ENCODE measurements at regions not wholly inside any gene's neighbourhood (a gene's known extent, or its start where the extent isn't known, plus 50 kb on each side); places are given as distances from the start of the nearest gene placed in this dataset.
A peak's percentile ranks its signal among the peaks of the same experiment; 100 is the strongest.

- TF ChIP-seq POLR2A (IDR thresholded peaks at IDR 0.05; ENCODE audit: low read length), result 0 out of 2 replicates have a peak, but pooled peaks have one; percentile 14
- TF ChIP-seq, protein P1, sequence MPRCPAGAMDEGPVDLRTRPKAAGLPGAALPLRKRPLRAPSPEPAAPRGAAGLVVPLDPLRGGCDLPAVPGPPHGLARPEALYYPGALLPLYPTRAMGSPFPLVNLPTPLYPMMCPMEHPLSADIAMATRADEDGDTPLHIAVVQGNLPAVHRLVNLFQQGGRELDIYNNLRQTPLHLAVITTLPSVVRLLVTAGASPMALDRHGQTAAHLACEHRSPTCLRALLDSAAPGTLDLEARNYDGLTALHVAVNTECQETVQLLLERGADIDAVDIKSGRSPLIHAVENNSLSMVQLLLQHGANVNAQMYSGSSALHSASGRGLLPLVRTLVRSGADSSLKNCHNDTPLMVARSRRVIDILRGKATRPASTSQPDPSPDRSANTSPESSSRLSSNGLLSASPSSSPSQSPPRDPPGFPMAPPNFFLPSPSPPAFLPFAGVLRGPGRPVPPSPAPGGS (IDR thresholded peaks at IDR 0.05), result no peak
- no peak for TF ChIP-seq RAD21 (conservative IDR thresholded peaks at IDR 0.05 in 1 of 2, IDR thresholded peaks at IDR 0.05 in 1 of 2)
- TF ChIP-seq JUN (IDR thresholded peaks at IDR 0.05), result no peak
These were observed 64.0 kb upstream of the MAPRE2 start for GRCh38 chr18:34976899-34977837.

Data from A549 (cell line).